ENCODE measurements at regions not wholly inside any gene's neighbourhood (a gene's known extent, or its start where the extent isn't known, plus 50 kb on each side); places are given as distances from the start of the nearest gene placed in this dataset.

DNA sequence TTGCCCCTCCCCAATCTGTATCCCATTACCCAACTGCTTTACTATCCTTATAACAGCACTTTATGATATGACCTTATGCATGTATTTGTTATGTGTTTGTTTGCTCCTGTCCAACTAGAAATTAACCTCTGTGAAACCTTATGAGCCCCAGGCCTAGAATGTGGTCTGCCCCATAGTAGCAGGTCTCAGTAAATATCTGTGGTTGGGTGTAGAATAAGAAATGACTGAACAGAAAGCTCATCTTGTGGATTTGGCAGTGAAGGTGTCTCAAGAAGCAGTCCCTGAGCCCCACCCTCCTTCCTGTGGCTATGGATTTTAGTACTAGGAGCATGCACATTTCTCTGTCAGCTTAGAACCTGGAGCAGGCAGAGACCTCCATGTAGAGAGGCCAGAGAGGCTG, 229.0 kb upstream of the LCORL start:
- TF ChIP-seq, protein P1, sequence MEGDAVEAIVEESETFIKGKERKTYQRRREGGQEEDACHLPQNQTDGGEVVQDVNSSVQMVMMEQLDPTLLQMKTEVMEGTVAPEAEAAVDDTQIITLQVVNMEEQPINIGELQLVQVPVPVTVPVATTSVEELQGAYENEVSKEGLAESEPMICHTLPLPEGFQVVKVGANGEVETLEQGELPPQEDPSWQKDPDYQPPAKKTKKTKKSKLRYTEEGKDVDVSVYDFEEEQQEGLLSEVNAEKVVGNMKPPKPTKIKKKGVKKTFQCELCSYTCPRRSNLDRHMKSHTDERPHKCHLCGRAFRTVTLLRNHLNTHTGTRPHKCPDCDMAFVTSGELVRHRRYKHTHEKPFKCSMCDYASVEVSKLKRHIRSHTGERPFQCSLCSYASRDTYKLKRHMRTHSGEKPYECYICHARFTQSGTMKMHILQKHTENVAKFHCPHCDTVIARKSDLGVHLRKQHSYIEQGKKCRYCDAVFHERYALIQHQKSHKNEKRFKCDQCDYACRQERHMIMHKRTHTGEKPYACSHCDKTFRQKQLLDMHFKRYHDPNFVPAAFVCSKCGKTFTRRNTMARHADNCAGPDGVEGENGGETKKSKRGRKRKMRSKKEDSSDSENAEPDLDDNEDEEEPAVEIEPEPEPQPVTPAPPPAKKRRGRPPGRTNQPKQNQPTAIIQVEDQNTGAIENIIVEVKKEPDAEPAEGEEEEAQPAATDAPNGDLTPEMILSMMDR (conservative IDR thresholded peaks at IDR 0.05): no peak
- no peak for DNase-seq
- no peak overlapping the region for H2BK120ac ChIP-seq (ENCODE audit: low read depth, low read length, poor library complexity, severe bottlenecking)
- no peaks in the 10 kb centered on the region for H3K4me1 Mint-ChIP-seq
- no peaks in the 10 kb centered on the region for H3K23me2 ChIP-seq (ENCODE audit: insufficient read length, low read depth, low read length, poor library complexity, severe bottlenecking)
- H3K18ac ChIP-seq (ENCODE audit: insufficient read length, low read depth, low read length): no peak overlapping the region
- H3K14ac ChIP-seq (ENCODE audit: insufficient read depth, low read length): no peak overlapping the region
- no peak overlapping the region for H3K4me2 ChIP-seq (ENCODE audit: insufficient read depth, insufficient read length, low read length)
- no peak overlapping the region for H4K5ac ChIP-seq (ENCODE audit: insufficient read length, low read depth, low read length)
- H4K20me1 ChIP-seq (ENCODE audit: control insufficient read depth, insufficient read depth, insufficient read length): no peaks in the 10 kb centered on the region
- no peak overlapping the region for H2BK15ac ChIP-seq (ENCODE audit: low read depth, low read length)
- no peaks in the 10 kb centered on the region for H3K36me3 Mint-ChIP-seq (ENCODE audit: insufficient read depth in 1 of 3, low read depth in 3 of 3)
- no peaks in the 10 kb centered on the region for H3K27me3 Mint-ChIP-seq (ENCODE audit: low read depth)
- H3K27me3 ChIP-seq (ENCODE audit: insufficient read depth, low read length): no peaks in the 10 kb centered on the region
- no peak overlapping the region for H3K56ac ChIP-seq (ENCODE audit: insufficient read length, low read depth, low read length)
- H3T11ph ChIP-seq (ENCODE audit: low read length): no peak overlapping the region
- H3K79me2 ChIP-seq (ENCODE audit: insufficient read depth, low read length): no peaks in the 10 kb centered on the region
- no peak overlapping the region for H3K4me3 Mint-ChIP-seq
- no peak overlapping the region for H3K23ac ChIP-seq (ENCODE audit: insufficient read length, low read depth, low read length)
- H2AK5ac ChIP-seq (ENCODE audit: insufficient read length, low read length): no peak overlapping the region
- no peak overlapping the region for H2BK20ac ChIP-seq (ENCODE audit: low read depth, low read length, poor library complexity, severe bottlenecking)
- no peak overlapping the region for H3K27ac ChIP-seq (ENCODE audit: insufficient read length, low read depth, low read length)
- no peak overlapping the region for H2BK12ac ChIP-seq (ENCODE audit: insufficient read length, low read depth, low read length)
- H3K27ac Mint-ChIP-seq: no peak overlapping the region
- no peaks in the 10 kb centered on the region for H3K9me3 Mint-ChIP-seq
- no peak overlapping the region for H3K4ac ChIP-seq (ENCODE audit: low read depth, low read length)
- H3K9me3 ChIP-seq (ENCODE audit: control insufficient read depth, low read depth, low read length): no peaks in the 10 kb centered on the region
- H2AFZ ChIP-seq (ENCODE audit: low read length): no peak overlapping the region
- no peak overlapping the region for H3K9ac ChIP-seq (ENCODE audit: extremely low read depth, insufficient read length, low read length)
- no peak overlapping the region for H2BK5ac ChIP-seq (ENCODE audit: insufficient read length, low read length)
- H4K91ac ChIP-seq (ENCODE audit: insufficient read length, low read depth, low read length): no peak overlapping the region
- no peak overlapping the region for H4K8ac ChIP-seq (replicated peaks; ENCODE audit: insufficient read length, low read depth, low read length)
- no peaks in the 10 kb centered on the region for H3K79me1 ChIP-seq (ENCODE audit: insufficient read depth, low read depth, low read length, poor library complexity, severe bottlenecking)
- H3K4me1 ChIP-seq (ENCODE audit: insufficient read depth, low read length): no peaks in the 10 kb centered on the region
